Mucosa of stomach (tissue), 1 donor: ENCODE measurements at regions not wholly inside any gene's neighbourhood (a gene's known extent, or its start where the extent isn't known, plus 50 kb on each side); places are given as distances from the start of the nearest gene placed in this dataset.
"Not testable (repeated sequence)": the region's sequence is repeated elsewhere in the genome, so short reads cannot be mapped to it uniquely, and the experiment has no call there.

ENCODE experiments used
- H3K27me3 ChIP-seq: one replicate; pipeline ENCODE4 v1.7.0; 2013; ENCODE audit warnings: mild to moderate bottlenecking, low read length; ENCODE audit not compliant: control insufficient read depth, insufficient read depth
- H3K36me3 ChIP-seq: one replicate; pipeline ENCODE4 v1.7.0; 2013; ENCODE audit warnings: low read length; ENCODE audit not compliant: control insufficient read depth, insufficient read depth
- H3K4me1 ChIP-seq: one replicate; pipeline ENCODE4 v1.7.0; 2013; ENCODE audit warnings: mild to moderate bottlenecking, low read length; ENCODE audit not compliant: control insufficient read depth, insufficient read depth
- H3K4me3 ChIP-seq: one replicate; pipeline ENCODE4 v1.7.0; 2013; ENCODE audit warnings: low read length
- H3K9ac ChIP-seq: one replicate; pipeline ENCODE4 v1.7.0; 2013; ENCODE audit warnings: mild to moderate bottlenecking, low read length, moderate library complexity
- H3K9me3 ChIP-seq: one replicate; pipeline ENCODE4 v1.7.0; 2013; ENCODE audit warnings: mild to moderate bottlenecking, low read length, moderate library complexity; ENCODE audit not compliant: control insufficient read depth
- donor health status: Pancreatic carcinoma.

- Histone ChIP-seq H3K9me3 (no peaks in the 10 kb centered on the region), H3K36me3 (no peaks in the 10 kb centered on the region), H3K9ac (no peak overlapping the region), H3K27me3 (no peaks in the 10 kb centered on the region), H3K4me1 (no peaks in the 10 kb centered on the region), H3K4me3 (no peak overlapping the region)
Observed at GRCh38 chr4:189513421-189513820, 427.3 kb upstream of the FRG1 start.

GRCh38 chr4:189514209-189514608, 426.5 kb upstream of the FRG1 start:
- Histone ChIP-seq H3K9me3 (no peaks in the 10 kb centered on the region), H3K4me1 (no peaks in the 10 kb centered on the region), H3K27me3 (no peaks in the 10 kb centered on the region), H3K9ac (no peak overlapping the region), H3K36me3 (no peaks in the 10 kb centered on the region), H3K4me3 (no peak overlapping the region)

- H3K36me3 ChIP-seq = no peaks in the 10 kb centered on the region
- H3K4me3 ChIP-seq = no peak overlapping the region
- H3K9me3 ChIP-seq = no peaks in the 10 kb centered on the region
- H3K27me3 ChIP-seq = no peaks in the 10 kb centered on the region
- no peak overlapping the region for H3K9ac ChIP-seq
- no peaks in the 10 kb centered on the region for H3K4me1 ChIP-seq
Observed at GRCh38 chr4:189516902-189517301, 423.8 kb upstream of the FRG1 start.

GRCh38 chr4:189519186-189519585, 421.5 kb upstream of the FRG1 start:
- Histone ChIP-seq H3K36me3 (no peaks in the 10 kb centered on the region), H3K27me3 (no peaks in the 10 kb centered on the region), H3K4me1 (no peaks in the 10 kb centered on the region), H3K9me3 (no peaks in the 10 kb centered on the region), H3K9ac (no peak overlapping the region), H3K4me3 (no peak overlapping the region)

GRCh38 chr4:189525304-189525703, 415.4 kb upstream of the FRG1 start:
- Histone ChIP-seq H3K4me3 (no peak overlapping the region), H3K9me3 (no peaks in the 10 kb centered on the region), H3K36me3 (no peaks in the 10 kb centered on the region), H3K9ac (no peak overlapping the region), H3K4me1 (no peaks in the 10 kb centered on the region), H3K27me3 (no peaks in the 10 kb centered on the region)

- Histone ChIP-seq H3K36me3 (no peaks in the 10 kb centered on the region), H3K27me3 (no peaks in the 10 kb centered on the region), H3K4me3 (no peak overlapping the region), H3K9ac (no peak overlapping the region), H3K9me3 (no peaks in the 10 kb centered on the region), H3K4me1 (no peaks in the 10 kb centered on the region)
Observed at GRCh38 chr4:189530848-189531247, 409.8 kb upstream of the FRG1 start.

- Histone ChIP-seq H3K4me1 (no peaks in the 10 kb centered on the region), H3K9ac (no peak overlapping the region), H3K36me3 (no peaks in the 10 kb centered on the region), H3K27me3 (no peaks in the 10 kb centered on the region), H3K9me3 (no peaks in the 10 kb centered on the region), H3K4me3 (no peak overlapping the region)
Observed at GRCh38 chr4:189533603-189534002, 407.1 kb upstream of the FRG1 start.

GRCh38 chr4:189547559-189547958, 393.1 kb upstream of the FRG1 start:
- no peak overlapping the region for H3K4me3 ChIP-seq
- H3K4me1 ChIP-seq = no peaks in the 10 kb centered on the region
- no peaks in the 10 kb centered on the region for H3K36me3 ChIP-seq
- H3K27me3 ChIP-seq = no peaks in the 10 kb centered on the region
- H3K9me3 ChIP-seq = no peaks in the 10 kb centered on the region
- no peak overlapping the region for H3K9ac ChIP-seq

GRCh38 chr4:189548484-189549125, 392.1 kb upstream of the FRG1 start:
- Histone ChIP-seq H3K36me3 (no peaks in the 10 kb centered on the region), H3K9me3 (no peaks in the 10 kb centered on the region), H3K9ac (no peak overlapping the region), H3K4me3 (no peak overlapping the region), H3K27me3 (no peaks in the 10 kb centered on the region), H3K4me1 (no peaks in the 10 kb centered on the region)

- H3K4me1 ChIP-seq, H3K9me3 ChIP-seq, H3K4me3 ChIP-seq, H3K9ac ChIP-seq, H3K36me3 ChIP-seq, H3K27me3 ChIP-seq: not testable (repeated sequence)
Observed at GRCh38 chr4:189551931-189552670, 388.6 kb upstream of the FRG1 start.

- not testable (repeated sequence) for H3K9me3 ChIP-seq, H3K27me3 ChIP-seq, H3K36me3 ChIP-seq, H3K9ac ChIP-seq, H3K4me3 ChIP-seq, H3K4me1 ChIP-seq
Observed at GRCh38 chr4:189560605-189561004, 380.1 kb upstream of the FRG1 start.

GRCh38 chr4:189563751-189564150, 376.9 kb upstream of the FRG1 start:
- H3K36me3 ChIP-seq, H3K9ac ChIP-seq, H3K4me3 ChIP-seq, H3K27me3 ChIP-seq, H3K9me3 ChIP-seq, H3K4me1 ChIP-seq: not testable (repeated sequence)
